GM12878 (cell line): ENCODE measurements at regions not wholly inside any gene's neighbourhood (a gene's known extent, or its start where the extent isn't known, plus 50 kb on each side); places are given as distances from the start of the nearest gene placed in this dataset.

ENCODE experiments used
- IRF3 ChIP-seq: fragments of 450-650 bp; IDR thresholded peaks from 2 replicates; pipeline ENCODE4 v1.6.1; 2014; ENCODE audit warnings: mild to moderate bottlenecking
- TF ChIP-seq, protein P1 (sequence below), 3 experiments: IDR thresholded peaks in 2 of 3; conservative IDR thresholded peaks in 1 of 3; 2 replicates each; pipeline ENCODE4 v1.5.1; 2011; ENCODE audit warnings: low read depth in 3 of 3, low read length in 3 of 3, mild to moderate bottlenecking in 3 of 3, control low read depth in 2 of 3, moderate library complexity in 2 of 3, inconsistent platforms in 1 of 3, mixed read lengths in 1 of 3; ENCODE audit not compliant: control insufficient read depth in 2 of 3, insufficient read depth in 1 of 3; ENCODE audit errors: extremely low read depth in 1 of 3

DNA sequence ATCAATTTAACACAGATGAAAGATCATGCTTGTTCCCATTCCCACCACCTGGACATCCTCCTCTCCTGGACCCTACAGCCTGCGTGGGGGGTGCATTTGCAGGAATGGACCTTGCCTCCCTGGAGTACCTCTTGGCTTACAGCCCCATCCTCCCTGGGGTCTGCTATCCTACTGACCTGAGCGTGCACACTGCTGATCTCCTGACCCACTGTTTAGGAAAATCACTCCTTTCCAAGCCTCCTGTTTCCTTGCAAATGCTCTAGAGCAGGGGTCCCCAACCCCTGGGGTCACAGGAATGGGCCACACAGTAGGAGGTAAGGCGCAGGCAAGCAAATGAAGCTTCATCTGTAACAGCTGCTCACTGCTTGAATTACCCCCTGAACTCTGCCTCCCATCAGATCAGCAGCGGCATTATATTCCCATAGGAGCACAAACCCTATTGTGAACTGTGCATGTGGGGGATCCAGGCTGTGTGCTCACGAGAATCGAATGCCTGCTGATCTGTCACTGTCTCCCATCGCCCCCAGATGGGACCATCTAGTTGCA, 88.2 kb upstream of the SEPTIN5 start:
- no peak for TF ChIP-seq IRF3
- TF ChIP-seq, protein P1, sequence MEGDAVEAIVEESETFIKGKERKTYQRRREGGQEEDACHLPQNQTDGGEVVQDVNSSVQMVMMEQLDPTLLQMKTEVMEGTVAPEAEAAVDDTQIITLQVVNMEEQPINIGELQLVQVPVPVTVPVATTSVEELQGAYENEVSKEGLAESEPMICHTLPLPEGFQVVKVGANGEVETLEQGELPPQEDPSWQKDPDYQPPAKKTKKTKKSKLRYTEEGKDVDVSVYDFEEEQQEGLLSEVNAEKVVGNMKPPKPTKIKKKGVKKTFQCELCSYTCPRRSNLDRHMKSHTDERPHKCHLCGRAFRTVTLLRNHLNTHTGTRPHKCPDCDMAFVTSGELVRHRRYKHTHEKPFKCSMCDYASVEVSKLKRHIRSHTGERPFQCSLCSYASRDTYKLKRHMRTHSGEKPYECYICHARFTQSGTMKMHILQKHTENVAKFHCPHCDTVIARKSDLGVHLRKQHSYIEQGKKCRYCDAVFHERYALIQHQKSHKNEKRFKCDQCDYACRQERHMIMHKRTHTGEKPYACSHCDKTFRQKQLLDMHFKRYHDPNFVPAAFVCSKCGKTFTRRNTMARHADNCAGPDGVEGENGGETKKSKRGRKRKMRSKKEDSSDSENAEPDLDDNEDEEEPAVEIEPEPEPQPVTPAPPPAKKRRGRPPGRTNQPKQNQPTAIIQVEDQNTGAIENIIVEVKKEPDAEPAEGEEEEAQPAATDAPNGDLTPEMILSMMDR (IDR thresholded peaks at IDR 0.05 in 2 of 3, conservative IDR thresholded peaks at IDR 0.05 in 1 of 3; ENCODE audit: control insufficient read depth in 2 of 3, extremely low read depth in 1 of 3, insufficient read depth in 1 of 3, low read depth in 3 of 3, low read length in 3 of 3), result no peak
